ENCODE measurements at regions not wholly inside any gene's neighbourhood (a gene's known extent, or its start where the extent isn't known, plus 50 kb on each side); places are given as distances from the start of the nearest gene placed in this dataset.

GRCh38 chr12:127822809-127823411 is 444.1 kb upstream of the TMEM132C start:
- Histone ChIP-seq H4K91ac (ENCODE audit: insufficient read length, low read depth, low read length) (no peak overlapping the region), H3K4ac (ENCODE audit: low read depth, low read length) (no peak overlapping the region), H3K9ac (ENCODE audit: extremely low read depth, insufficient read length, low read length) (no peak overlapping the region), H3K4me1 (ENCODE audit: insufficient read depth, low read length) (peaks cover 6% of the 10 kb centered on the region; the same call in 1 of the 2 replicates), H2BK15ac (ENCODE audit: low read depth, low read length) (no peak overlapping the region), H3K18ac (ENCODE audit: insufficient read length, low read depth, low read length) (no peak overlapping the region), H3K56ac (ENCODE audit: insufficient read length, low read depth, low read length) (no peak overlapping the region), H4K5ac (ENCODE audit: insufficient read length, low read depth, low read length) (no peak overlapping the region), H3K23ac (ENCODE audit: insufficient read length, low read depth, low read length) (no peak overlapping the region), H2AFZ (ENCODE audit: low read length) (no peak overlapping the region), H2BK20ac (ENCODE audit: low read depth, low read length, poor library complexity, severe bottlenecking) (no peak overlapping the region), H3K14ac (ENCODE audit: insufficient read depth, low read length) (no peak overlapping the region), H3K27me3 (ENCODE audit: insufficient read depth, low read length) (no peaks in the 10 kb centered on the region), H3K4me2 (ENCODE audit: insufficient read depth, insufficient read length, low read length) (no peak overlapping the region), H3K79me1 (ENCODE audit: insufficient read depth, low read depth, low read length, poor library complexity, severe bottlenecking) (no peaks in the 10 kb centered on the region), H3K79me2 (ENCODE audit: insufficient read depth, low read length) (no peaks in the 10 kb centered on the region), H3K27ac (ENCODE audit: insufficient read length, low read depth, low read length) (no peak overlapping the region), H2AK5ac (ENCODE audit: insufficient read length, low read length) (no peak overlapping the region), H3T11ph (ENCODE audit: low read length) (no peak overlapping the region), H3K23me2 (ENCODE audit: insufficient read length, low read depth, low read length, poor library complexity, severe bottlenecking) (peaks cover 3% of the 10 kb centered on the region), H2BK12ac (ENCODE audit: insufficient read length, low read depth, low read length) (no peak overlapping the region), H2BK120ac (ENCODE audit: low read depth, low read length, poor library complexity, severe bottlenecking) (no peak overlapping the region), H3K9me3 (ENCODE audit: control insufficient read depth, low read depth, low read length) (no peaks in the 10 kb centered on the region), H4K20me1 (ENCODE audit: control insufficient read depth, insufficient read depth, insufficient read length) (no peaks in the 10 kb centered on the region), H2BK5ac (ENCODE audit: insufficient read length, low read length) (no peak overlapping the region), H4K8ac (replicated peaks; ENCODE audit: insufficient read length, low read depth, low read length) (no peak overlapping the region)
- whole genome bisulfite sequencing (ENCODE audit: extremely low coverage, insufficient read length, low lambda C conversion rate): no CpG with 5 or more reads among the region's 6 CpGs
- Mint-ChIP-seq H3K27ac (no peak overlapping the region), H3K4me1 (peaks cover 9 to 10% of the 10 kb centered on the region in 2 experiments), H3K36me3 (ENCODE audit: insufficient read depth in 1 of 3, low read depth in 3 of 3) (peaks cover 0 to 6% (median 0%) of the 10 kb centered on the region in 3 experiments; a peak in 2 of 7 replicates), H3K9me3 (peaks cover 1 to 7% of the 10 kb centered on the region in 2 experiments; a peak in 3 of 5 replicates), H3K4me3 (no peak overlapping the region), H3K27me3 (ENCODE audit: low read depth) (peaks cover 14% of the 10 kb centered on the region)
- DNase-seq: no peak
- no peak for TF ChIP-seq CTCF (conservative IDR thresholded peaks at IDR 0.05)

All from H9 (cell line).